Fibroblast of gingiva (primary cell): ENCODE measurements at regions not wholly inside any gene's neighbourhood (a gene's known extent, or its start where the extent isn't known, plus 50 kb on each side); places are given as distances from the start of the nearest gene placed in this dataset.
"Not testable (repeated sequence)": the region's sequence is repeated elsewhere in the genome, so short reads cannot be mapped to it uniquely, and the experiment has no call there.

Experiments used
- DNase-seq: peaks from one replicate; pipeline ENCODE4 v3.0.0-alpha.2; 2011; ENCODE audit warnings: low read depth

- no peak for DNase-seq
These were observed 130.7 kb upstream of the NR3C1 start for GRCh38 chr5:143533978-143534760.

GRCh38 chr5:143533475-143533874 is 130.0 kb upstream of the NR3C1 start:
- DNase-seq: no peak

GRCh38 chr5:143527808-143528207 is 124.3 kb upstream of the NR3C1 start:
- no peak for DNase-seq

- DNase-seq: no peak
These were observed 121.7 kb upstream of the NR3C1 start for GRCh38 chr5:143525176-143525575.

GRCh38 chr5:143524338-143524945 is 121.0 kb upstream of the NR3C1 start:
- DNase-seq: no peak

- no peak for DNase-seq
These were observed 118.4 kb upstream of the NR3C1 start for GRCh38 chr5:143521846-143522400.

GRCh38 chr5:143521141-143521540 is 117.7 kb upstream of the NR3C1 start:
- no peak for DNase-seq

GRCh38 chr5:143519215-143519614 is 115.7 kb upstream of the NR3C1 start:
- peak; percentile 39 for DNase-seq

GRCh38 chr5:143517824-143518223 is 114.3 kb upstream of the NR3C1 start:
- DNase-seq: not testable (repeated sequence)

- DNase-seq: no peak
These were observed 112.8 kb upstream of the NR3C1 start for GRCh38 chr5:143516249-143516648.

GRCh38 chr5:143515829-143516228 is 112.3 kb upstream of the NR3C1 start:
- peak; percentile 74 for DNase-seq

GRCh38 chr5:143514616-143515335 is 111.3 kb upstream of the NR3C1 start:
- peak; percentile 88 for DNase-seq

GRCh38 chr5:143513720-143514119 is 110.2 kb upstream of the NR3C1 start:
- DNase-seq: no peak

GRCh38 chr5:143511736-143512135 is 108.2 kb upstream of the NR3C1 start:
- peak; percentile 58 for DNase-seq

GRCh38 chr5:143509758-143510221 is 106.3 kb upstream of the NR3C1 start:
- DNase-seq: no peak

GRCh38 chr5:143506836-143507552 is 103.5 kb upstream of the NR3C1 start:
- DNase-seq: peak; percentile 84

GRCh38 chr5:143505934-143506333 is 102.4 kb upstream of the NR3C1 start:
- no peak for DNase-seq

GRCh38 chr5:143505354-143505753 is 101.9 kb upstream of the NR3C1 start:
- DNase-seq: no peak

- peak; percentile 65 for DNase-seq
These were observed 98.0 kb upstream of the NR3C1 start for GRCh38 chr5:143501310-143502044.

GRCh38 chr5:143499480-143500114 is 96.1 kb upstream of the NR3C1 start:
- no peak for DNase-seq

- DNase-seq: no peak
These were observed 95.3 kb upstream of the NR3C1 start for GRCh38 chr5:143498821-143499220.
